Keratinocyte (primary cell): ENCODE measurements at regions not wholly inside any gene's neighbourhood (a gene's known extent, or its start where the extent isn't known, plus 50 kb on each side); places are given as distances from the start of the nearest gene placed in this dataset.

ENCODE experiments used
- EZH2 ChIP-seq: IDR thresholded peaks from one replicate; pipeline ENCODE4 v1.6.1; 2012; ENCODE audit warnings: inconsistent platforms, mild to moderate bottlenecking, low read length, moderate library complexity
- TF ChIP-seq, protein P1 (sequence below), 3 experiments: IDR thresholded peaks in 1 of 3; conservative IDR thresholded peaks in 1 of 3; optimal IDR thresholded peaks in 1 of 3; 2 replicates in 2 of 3; 3 replicates in 1 of 3; pipeline versions ENCODE3 to v1.5.1; 2011; ENCODE audit warnings: low read length in 3 of 3, mild to moderate bottlenecking in 3 of 3, moderate library complexity in 2 of 3, control low read depth in 1 of 3, inconsistent platforms in 1 of 3; ENCODE audit not compliant: insufficient read depth in 2 of 3; ENCODE audit errors: extremely low read depth in 1 of 3

DNA sequence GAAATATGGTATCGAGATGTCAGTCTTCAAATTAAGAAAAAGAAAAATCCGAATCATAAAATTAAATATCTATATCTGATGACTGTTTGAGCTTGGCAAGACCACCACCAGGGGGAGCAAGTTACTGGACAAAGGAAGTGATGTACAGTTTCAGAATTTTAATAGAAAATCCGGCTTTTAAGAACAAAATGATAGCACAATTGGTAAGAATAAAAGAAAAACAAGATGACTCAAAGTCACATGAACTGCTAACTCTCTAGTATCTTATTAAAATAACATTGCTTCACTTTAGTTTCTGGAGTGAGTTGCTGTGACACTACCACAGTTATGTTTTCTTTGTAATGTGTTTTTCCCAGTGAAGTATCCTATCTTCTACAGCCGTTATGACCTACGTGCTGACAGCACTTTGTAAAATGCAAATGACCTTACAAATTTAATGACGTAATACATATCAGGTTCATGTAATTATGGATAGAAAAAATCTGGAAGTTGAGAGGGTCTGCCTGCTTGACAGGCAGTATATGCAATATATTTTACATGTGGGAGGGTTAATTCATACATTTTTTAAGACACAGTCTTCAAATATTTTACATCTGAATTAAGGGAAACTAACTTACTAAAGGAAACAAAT is 405.3 kb upstream of the HS3ST5 start:
- TF ChIP-seq, protein P1, sequence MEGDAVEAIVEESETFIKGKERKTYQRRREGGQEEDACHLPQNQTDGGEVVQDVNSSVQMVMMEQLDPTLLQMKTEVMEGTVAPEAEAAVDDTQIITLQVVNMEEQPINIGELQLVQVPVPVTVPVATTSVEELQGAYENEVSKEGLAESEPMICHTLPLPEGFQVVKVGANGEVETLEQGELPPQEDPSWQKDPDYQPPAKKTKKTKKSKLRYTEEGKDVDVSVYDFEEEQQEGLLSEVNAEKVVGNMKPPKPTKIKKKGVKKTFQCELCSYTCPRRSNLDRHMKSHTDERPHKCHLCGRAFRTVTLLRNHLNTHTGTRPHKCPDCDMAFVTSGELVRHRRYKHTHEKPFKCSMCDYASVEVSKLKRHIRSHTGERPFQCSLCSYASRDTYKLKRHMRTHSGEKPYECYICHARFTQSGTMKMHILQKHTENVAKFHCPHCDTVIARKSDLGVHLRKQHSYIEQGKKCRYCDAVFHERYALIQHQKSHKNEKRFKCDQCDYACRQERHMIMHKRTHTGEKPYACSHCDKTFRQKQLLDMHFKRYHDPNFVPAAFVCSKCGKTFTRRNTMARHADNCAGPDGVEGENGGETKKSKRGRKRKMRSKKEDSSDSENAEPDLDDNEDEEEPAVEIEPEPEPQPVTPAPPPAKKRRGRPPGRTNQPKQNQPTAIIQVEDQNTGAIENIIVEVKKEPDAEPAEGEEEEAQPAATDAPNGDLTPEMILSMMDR (optimal IDR thresholded peaks at IDR 0.05 in 1 of 3, IDR thresholded peaks at IDR 0.05 in 1 of 3, conservative IDR thresholded peaks at IDR 0.05 in 1 of 3; ENCODE audit: extremely low read depth in 1 of 3, insufficient read depth in 2 of 3, low read length in 3 of 3), result peak; percentile 36 to 60 (median 50)
- TF ChIP-seq EZH2, result no peak
